ENCODE measurements at regions not wholly inside any gene's neighbourhood (a gene's known extent, or its start where the extent isn't known, plus 50 kb on each side); places are given as distances from the start of the nearest gene placed in this dataset.

DNA sequence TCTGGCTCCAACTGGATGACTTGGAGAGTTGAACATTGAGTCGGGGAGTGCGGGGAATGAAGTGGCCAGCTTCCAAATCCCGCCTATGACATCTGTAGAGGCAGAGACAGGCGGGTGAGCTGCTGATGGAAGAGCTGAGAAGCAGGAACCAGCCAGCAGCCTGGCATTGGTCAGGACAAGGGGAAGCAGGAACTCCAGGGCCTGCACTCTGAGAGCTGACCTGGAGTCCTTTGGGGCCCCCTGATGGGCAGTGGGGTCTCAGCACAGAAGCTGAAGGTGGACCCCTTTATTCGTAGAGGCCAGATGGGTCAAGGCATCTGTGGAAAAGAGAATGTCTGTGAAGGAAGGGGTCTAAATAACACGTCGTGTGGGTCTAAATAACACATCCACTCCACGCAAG is 57.0 kb downstream of the SEC61G start:
- no peak for DNase-seq

DNA sequence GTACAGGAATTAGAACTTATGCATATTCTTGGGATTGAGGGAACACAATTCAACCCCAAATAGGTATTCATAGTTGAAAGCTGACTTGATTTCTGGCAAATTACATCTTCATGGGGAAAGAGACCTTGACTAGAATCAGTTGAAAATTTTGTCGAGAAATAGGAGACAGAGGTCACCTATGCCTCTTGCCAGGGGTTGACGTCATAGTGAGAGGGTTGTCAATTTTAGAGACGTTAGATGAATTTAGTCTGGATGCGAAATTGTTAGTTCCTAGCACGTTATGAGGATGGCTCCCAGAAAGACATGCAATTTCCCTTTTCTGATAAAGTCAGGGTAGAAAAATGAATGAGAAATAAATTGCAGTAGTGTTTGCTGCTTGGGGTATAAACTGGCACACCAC is 59.3 kb downstream of the SEC61G start:
- no peak for DNase-seq

DNA sequence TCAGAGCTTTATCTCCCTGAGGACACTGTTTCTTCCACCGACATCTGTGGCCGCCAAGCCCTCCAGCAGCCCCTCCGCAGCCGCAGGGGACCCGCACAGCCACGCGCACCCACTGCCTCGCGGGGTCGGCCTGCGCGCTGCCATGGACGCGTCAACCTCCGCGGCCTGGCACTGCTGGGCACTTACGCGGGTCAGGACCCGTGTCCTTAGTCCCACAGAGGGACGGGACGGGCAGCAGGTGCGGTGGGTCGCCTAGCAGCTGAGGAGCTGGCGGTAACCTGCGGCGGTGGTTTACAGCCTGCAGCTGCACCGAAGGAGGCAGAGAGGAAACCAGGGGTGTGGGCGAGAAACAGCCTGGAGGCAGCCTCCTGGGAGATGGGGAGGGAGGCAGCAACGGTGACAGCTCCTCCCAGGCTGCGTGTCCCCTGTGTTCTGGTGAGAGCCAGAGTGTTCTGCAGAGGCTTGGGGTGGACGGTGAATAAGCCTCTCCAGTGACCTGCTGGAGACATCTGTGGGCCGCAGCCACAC is 61.3 kb downstream of the SEC61G start:
- no peak for DNase-seq

DNA sequence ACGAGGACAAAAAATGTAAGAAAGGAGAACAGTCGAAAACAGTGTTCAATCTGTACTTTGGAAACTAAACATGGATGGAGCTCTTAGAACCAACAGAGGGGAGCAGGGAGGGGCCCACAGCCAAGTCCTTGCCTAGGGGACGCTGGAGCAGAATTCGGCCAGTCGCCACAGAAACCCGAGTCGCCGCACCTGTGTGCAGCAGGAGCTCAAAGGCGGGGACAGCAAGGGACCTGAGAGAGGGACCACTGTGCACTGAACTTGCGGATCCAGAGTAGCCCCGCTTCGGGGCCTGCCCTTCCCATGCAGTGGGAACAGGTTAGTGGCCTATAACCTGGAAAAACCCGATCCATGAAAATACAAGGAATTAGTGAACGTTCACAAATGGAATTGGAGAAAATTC is 68.1 kb downstream of the SEC61G start:
- DNase-seq = no peak

DNA sequence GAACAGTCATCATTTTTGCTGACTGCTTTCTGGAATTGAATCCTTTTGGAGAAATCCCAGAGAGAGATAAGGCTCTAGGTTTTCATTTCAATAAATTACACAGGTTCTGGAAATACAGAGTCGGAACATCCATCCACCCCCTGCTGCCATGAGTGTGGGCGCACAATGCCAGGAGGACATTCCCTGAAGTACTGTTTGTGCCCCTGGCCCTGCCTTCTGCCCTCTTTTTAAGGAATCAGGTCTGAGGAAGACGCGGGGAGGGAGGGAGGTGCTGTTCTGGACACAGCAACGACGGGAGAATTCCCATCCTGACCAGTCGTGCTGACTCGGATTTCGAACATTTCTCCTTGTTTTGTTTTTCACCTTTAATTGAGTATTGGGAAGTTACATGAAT is 69.0 kb downstream of the SEC61G start:
- DNase-seq = no peak

DNA sequence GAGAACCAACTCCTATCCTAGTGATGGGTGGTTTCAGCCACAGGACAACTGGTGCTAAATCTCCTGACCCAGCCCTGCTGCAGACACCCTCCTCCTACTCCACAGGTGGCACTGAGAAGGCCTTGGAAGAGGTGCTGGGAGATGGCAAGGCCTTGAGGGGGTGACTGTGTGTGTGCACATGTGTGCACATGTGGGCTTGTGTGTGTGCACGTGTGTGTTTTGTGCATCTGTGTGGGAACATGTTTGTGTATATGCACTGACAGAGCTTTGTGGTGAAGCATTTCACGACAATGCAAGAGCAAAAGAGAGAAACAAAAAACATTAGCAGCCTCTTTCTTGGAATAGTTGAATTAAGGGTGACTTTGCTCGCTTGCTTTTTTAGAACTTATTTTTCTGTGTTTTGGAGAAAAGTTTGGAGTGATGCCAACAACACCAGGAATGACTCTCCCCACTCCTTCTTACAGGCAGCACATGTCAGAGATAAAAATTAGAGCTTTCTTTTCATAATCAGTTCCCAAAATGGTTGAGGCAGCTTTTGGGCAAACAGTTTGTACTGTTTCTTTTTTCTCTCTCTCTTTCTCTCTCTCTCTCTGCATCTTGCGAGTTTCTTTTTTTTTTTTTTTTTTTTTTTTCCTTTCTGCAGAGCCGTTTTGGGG is 69.5 kb downstream of the SEC61G start:
- no peak for DNase-seq

DNA sequence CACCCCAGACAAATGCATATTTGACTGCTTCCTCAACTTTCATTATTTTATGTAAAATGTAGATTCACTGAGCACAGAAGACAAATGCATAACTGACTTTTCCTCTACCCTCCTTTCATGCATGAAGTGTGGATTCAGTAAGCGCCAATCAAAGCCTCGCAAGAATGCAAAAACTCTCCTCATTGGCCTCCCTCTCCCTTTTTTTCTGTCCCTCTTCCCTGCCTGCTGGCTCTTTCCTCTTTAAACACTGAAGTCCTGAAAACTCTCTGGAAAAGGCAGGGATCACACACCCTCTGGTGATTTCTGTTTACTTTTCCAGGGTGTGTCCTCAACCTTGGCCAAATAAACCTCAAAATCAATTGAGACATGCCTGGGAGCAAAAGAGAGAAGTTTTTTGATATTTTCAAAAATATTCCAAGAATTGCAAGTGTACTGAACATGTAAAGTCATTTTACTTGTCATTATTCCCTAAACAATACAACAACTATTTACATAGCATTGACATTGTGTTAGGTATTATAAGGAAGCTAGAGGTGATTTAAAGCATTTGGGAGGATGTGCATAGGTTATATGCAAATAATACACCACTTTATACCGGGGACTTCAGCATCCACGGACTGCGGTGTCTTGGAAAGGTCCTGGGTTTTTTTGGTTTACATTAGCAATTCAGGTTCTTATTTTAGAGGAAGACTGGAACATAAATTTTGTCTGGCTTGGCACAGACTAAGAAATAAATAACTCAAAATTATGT is 71.4 kb downstream of the SEC61G start:
- no peak for DNase-seq

DNA sequence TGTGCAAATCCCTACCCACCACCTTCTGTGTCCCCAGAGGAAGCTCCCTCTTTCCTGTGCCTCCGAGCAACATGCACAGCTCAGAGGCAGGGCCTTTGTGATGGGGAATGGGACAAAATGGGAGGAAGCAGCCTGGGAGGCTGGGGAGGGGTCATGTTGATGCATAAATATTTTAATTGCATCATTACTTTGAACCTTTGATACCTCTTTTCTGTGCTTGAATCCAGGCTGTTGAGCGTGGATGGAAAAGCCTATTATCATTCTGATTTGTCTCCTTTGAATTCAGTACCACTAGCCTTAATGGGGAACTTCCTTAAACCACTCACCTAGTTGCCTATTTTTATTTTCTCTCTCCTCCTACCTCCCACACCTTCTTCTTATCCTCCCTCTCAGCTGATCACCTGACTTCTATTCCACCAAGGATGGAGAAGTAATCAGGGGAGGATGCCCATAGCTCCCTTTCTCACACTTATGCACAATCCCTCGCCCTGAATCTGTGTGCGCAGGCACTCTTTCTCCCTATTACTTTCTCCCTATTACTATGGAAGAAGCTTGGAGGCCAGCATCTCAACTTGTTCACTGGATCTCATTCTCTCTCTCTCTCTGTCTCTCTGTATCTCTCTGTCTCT is 78.5 kb downstream of the SEC61G start:
- DNase-seq = no peak

DNA sequence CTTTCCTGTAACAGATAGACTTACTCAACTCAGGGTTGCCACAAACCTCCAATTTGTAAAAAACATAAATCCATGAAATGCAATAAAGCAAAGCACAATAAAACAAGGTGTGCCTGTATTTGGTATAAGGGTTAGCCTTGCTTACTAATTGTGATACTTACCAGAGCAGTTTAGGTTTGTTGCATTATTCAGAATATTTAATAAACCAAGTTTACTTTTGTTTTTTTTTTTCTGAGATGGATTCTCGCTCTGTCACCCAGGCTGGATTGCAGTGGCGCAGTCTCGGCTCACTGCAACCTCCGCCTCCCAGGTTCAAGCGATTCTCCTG is 79.6 kb downstream of the SEC61G start:
- DNase-seq = no peak

DNA sequence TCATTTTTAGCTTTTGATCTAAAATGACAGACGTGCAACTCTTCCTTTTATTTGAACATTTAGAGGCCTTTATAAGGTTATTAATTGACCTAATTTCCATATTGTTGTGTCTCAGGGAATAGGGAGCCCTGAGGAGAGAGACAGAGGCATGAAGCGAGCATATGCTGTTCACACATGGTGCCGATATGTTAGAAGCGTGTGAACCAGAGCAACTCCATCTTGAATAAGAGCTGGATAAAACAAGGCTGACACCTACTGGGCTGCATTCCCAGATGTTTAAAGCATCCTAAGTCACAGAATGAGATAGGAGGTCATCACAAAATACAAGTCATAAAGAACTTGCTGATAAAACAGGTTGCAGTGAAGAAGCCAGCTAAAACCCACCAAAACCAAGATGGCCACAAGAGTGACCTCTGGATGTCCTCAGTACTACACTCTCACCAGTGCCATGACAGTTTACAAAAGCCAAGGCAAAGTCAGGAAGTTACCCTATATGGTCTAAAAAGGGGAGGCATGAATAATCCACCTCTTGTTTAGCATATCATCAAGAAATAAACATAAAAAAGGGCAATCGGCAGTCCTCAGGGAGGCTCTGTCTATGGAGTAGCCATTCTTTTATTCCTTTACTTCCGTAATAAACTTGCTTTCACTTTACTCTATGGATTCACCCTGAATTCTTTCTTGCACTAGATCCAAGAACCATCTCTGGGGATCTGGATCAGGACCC is 80.1 kb downstream of the SEC61G start:
- DNase-seq = no peak

DNA sequence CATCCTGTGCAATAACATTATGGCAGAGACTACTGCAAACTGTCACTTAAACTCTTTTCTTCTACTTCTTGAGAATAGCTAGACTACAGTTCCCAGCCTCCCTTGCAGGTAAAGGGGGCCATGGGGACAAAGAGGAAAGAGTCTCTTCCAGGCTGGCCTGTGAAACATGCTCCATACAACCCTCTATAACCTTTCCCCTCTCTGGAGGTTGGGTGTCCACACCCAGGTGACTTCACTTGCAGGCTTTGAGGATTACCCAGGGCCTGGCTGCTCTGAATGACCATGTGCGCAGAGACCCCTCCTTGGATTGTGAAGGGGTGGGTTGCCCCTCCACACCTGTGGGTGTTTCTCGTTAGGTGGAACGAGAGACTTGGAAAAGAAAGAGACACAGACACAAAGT is 84.1 kb downstream of the SEC61G start:
- no peak for DNase-seq

DNA sequence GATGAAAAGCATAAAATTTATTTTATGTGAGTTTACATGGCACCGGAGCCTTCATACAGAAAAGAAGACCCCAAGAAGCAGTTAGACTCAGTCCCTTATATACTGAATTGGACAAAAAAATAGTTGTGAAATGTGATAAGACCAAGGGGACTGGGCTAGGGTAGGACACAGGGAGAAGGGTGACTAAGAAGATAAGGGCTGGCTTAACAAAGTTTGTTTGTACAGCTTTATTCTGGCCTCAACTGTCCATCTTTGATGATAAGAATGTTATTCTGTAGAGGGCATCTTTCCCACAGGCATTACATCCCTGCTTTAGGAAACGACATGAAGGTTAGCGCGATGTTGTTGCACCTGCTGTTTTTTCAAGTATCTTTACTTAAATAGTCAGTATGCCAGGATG is 86.5 kb downstream of the SEC61G start:
- no peak for DNase-seq

DNA sequence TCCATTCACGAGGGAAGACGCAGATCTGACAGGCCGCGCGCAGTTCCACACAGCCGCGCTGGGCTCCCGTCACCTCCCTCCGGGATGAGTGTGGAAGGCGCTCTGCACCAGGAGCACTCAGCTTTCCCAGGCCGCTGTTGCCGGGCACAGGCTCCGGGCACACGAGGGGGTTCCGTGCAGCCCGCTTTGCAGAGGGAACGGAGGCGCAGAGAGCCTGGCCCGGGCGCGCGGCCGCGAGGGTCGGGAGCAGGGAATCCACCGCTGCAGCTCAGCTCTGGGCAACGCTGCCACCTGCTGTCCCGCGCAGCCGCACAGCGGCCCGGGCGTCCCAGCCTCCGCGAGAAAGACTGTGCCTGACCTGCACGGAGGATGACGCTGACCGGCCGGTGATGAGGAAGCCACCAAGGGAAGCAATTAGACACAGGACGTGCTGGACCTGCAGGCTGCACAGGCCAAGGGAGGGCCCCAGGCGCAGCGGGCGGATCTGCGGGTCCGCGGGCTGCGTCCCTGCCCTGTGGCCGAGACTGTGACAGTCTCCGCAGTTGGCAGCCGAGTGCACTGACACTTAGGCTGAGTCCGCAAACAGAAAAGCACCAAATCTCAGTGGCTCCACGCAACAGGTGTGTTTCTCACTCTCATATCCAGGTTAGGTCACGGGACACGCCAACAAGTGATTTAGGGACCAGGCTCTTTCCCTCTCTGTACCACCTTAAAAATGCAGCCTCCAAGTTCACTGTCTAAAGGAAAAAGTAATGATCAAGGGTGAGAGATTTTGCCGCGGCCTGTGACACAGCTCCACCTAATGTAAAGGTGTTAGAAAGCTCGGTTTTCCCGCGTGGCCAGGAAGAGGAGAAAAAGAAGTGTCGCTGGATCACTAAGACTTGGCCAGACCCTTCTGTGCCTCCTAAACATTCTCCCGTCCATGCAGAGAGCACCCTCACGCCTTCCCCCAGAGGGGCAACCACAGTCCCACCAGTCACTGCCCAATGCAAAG is 94.5 kb downstream of the SEC61G start:
- peak in 1 of 2 experiments; percentile 4 for DNase-seq

DNA sequence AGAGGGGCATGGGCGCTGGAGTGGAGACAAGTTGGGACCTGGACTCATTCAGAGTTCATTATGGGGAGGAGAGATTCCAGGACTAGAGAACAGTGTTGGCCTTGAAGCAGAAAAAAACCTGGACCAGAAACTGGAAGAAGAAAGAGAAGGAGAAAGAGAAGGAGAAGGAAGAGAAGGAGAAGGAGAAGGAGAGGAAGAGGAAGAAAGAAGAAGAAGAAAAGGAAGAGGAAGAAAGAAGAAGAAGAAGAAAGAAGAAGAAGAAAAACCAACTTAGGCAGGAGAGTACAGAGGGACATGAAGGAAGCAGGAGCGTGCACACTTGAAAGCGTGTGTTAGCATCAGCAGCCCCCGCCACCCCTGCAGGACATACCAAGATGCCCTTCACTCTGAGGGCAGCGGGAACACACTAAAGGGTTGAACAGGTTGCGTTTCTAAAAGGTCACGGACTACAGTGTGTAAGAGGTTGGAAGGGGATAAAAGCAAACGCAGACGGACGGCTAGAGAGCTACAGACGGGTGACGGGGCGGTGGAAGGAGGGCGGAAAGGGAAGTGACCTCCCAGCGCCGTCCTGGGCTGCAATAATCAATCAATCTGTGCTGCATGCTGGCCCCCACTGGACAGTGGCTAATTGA is 95.3 kb downstream of the SEC61G start:
- no peak for DNase-seq

DNA sequence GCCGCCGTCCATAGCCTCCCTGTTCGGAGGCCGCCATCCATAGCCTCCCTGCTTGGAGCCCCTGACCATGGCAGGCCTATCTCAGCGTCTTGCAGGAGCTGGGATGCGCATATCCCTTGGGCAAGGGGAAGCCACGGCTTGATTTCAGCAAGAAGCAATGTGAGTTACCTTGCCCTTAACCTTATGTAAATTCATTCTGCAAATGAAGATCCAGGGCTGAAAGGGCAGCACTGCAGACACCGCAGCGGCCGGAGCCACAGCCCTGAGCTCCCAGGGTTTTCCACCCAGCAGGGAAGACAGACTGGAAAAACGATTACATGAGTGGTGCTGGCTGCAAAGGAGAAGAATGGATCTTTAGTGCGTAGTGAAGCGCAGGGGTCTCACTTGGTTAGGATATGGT is 95.8 kb downstream of the SEC61G start:
- DNase-seq = no peak

DNA sequence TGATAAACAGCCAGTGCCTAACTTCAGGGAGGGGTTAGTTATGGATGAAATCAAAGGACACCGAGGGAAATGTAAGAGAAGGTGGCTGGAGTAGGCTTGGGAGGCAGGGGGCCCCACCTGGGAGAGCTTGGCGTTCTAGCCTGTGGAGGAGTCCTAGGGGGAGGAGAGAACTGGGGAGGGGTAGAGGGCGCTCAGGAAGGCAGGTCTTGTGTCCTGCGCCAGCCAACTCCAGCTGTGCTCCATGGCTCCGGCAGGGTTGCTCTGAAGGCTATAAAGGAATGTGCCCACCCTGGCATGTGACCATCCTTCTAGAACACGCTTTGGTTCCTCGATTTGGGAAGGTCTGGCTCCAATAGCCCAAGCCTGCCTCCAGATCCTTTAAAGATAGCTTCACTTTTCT is 96.3 kb downstream of the SEC61G start:
- no peak for DNase-seq

DNA sequence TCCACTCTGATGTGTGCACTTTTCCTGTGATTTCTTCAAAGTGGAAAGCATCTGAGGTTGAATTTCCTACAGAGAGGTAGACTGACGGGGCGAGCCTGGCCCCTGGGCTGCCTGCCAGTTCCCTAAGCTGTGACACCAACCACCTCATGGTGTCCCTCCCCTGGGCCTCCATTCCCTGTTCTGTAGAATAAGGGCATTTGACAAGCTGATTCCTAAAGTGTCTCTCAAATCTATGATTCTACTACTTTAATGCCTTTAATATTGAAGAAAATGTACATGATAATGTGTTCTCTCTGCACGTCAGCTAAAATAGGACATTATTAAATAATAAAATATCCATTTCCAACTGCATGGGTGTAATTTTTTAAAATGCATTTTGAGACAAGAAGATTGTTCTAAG is 105.1 kb downstream of the SEC61G start:
- no peak for DNase-seq

DNA sequence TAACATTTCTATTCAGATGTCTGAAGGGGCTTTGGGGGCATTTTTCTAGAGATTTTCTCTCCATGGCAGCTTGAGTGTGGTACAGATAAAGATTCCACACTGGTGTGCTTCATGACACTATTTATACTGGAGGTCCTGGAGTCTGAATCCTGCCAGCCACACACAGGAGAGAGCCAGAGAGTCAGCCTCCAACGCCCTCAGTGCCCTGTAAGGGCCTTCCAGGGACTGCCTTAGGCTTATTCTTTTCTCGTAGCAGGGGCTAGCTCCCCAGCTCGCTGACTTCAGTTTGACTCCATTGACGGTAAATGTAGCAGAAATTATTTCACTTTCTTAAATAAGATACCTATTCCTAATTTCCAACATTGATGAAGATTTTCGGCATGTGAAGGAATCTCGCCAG is 100.9 kb downstream of the VSTM2A start:
- DNase-seq = no peak

DNA sequence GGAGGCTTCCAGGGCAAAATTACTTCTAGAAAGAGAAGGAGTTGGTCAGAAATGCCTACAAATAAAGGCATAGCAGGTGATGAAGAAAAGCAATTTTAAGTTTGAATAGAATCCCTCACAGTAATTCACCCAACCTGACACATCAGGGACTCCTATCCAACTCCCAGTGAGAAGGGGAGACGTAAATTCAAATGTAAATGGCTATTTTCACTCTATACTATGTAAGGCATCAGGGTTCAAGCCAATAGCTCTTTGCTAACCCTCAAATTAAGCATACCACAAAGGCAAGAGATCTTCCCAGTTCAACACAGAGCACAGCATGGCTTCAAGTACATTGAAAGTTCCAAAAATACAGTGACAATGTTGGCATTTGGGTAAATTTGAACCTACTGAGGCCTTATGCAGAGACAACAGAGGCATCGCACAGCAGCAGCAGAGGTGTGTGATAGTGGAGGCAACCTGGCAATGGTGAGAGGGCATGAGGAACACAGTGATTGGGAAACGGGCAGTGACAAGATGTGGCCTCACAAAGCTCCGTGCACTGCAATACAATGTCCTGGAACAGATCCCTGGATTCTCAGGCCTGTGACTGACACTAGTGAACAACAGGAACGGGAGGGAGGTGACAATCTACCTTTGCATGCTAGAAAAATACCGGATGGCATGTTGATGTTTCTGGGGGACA is 95.7 kb downstream of the VSTM2A start:
- DNase-seq = no peak

DNA sequence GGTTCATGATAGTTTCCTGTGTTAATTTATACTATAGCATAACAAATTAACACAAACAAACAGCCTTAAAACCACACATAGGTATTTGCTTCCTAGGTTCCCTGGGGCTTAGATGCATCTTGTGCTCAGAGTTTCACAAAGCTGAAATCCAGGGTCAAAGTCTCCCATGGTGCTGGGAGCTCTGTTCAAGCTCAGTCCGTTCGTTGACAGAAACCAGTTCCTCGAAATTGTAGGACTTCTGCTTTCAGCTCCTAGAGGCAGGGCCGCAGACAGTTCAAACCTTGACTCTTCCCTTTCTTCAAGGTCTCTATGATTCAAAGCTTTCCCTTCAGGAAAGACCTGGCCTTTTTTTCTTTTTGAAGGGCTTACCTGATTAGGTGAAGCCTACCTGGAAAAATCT is 90.5 kb downstream of the VSTM2A start:
- DNase-seq = no peak

DNA sequence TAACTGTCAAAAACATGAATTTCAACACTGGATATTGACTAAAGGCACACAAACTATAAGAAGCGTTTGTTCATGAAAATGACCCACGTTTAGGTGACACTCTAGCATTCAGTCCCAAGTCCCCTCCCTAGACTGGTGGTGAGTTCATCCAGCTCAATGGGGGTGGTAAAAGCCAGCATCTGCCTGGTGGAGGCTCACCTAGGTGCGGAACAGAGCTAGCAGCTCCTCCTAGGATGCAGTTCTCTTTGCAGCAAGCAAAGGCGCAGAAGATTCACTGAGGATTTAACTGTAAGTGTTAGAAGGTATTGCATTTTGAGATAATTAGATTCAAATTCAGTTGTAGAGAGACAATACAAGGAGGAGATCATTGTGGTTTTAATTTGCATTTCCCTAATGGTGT is 87.6 kb downstream of the VSTM2A start:
- no peak for DNase-seq
